GM19452 (cell line): ENCODE measurements at regions not wholly inside any gene's neighbourhood (a gene's known extent, or its start where the extent isn't known, plus 50 kb on each side); places are given as distances from the start of the nearest gene placed in this dataset.

Source experiments
- ATAC-seq: cut with Tn5 transposase; IDR thresholded peaks from one replicate; pipeline ENCODE4 v1.9.1; 2021; ENCODE audit not compliant: unreplicated experiment

DNA sequence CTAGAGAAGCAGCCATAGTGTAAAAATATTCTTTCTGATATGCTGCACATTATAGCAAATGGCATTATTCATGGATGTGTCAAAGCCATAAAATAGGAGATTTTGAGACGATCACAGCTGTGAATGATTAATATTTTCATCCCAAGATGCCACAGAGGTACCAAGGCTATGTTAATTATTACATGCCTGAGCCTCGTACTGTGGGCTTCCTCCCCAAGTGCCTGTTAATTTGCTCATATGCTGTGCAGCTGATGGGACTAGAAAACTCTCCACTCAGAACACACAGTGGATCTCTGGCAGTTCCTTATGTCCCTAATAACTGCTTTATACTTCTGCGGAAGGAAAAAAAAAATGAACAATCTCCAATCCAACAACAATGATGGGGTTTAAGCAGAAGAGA lies 184.9 kb upstream of the TSHZ2 start:
- no peak for ATAC-seq

- ATAC-seq: no peak
These were observed 186.5 kb upstream of the TSHZ2 start for GRCh38 chr20:52785679-52786078.

DNA sequence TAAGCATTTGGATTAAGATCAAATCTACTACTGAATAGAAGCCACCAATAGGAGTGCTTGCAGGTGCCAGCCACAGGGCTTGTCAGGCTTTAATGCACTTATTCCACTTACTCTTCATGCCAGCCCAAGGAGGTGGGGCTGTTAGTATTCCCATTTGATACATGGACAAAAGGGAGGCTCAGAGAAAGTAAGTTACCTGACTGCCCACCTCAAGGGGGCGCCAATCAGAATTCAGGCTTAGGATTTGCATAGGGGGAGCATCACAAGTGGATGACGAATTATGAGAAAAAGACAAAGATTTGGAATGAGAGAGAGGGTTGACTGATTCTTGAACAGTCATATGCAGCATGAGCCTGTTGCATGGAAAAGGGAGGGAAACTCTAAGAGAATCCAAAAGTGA lies 188.4 kb upstream of the TSHZ2 start:
- ATAC-seq: no peak

- no peak for ATAC-seq
These were observed 191.7 kb upstream of the TSHZ2 start for GRCh38 chr20:52780462-52780861.

DNA sequence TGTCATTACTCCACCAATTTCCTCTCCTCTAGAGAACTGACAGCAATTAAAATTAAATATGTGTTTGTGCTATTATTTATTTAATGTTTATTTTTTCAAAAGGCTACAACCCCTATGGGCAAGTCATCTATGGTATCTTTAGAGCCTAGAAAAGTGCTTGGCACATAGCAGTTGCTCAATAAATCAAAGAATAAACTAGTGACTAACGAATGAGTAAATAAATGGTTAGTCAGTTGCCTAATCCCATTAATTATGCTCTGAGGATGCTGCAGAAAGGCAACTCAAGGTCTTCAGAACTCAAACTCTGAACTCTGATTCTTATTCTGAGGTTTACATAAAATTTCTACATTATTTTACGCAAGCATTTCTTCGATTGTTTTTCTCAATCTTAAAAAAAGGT lies 193.0 kb upstream of the TSHZ2 start:
- no peak for ATAC-seq

DNA sequence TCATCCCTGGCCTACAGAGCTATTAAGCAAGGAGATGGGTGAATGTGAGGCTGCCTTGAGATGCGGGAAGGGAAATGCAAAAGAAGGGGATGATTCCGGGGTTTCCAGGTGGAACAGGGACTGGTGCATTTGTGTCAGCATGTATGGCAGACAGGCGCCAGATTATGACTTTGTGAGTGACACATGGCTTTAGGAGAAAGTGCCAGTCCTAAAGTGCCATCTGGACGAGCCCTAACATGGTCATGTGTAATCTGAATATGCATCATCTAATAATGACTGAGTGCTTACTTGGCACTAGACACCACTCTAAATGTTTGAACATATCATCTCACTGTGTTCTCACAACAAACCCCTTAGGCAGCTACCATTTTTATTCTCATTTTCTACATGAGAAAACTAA lies 195.0 kb upstream of the TSHZ2 start:
- ATAC-seq: no peak

GRCh38 chr20:52775786-52776185 lies 196.4 kb upstream of the TSHZ2 start:
- no peak for ATAC-seq

GRCh38 chr20:52768694-52769093 lies 203.5 kb upstream of the TSHZ2 start:
- no peak for ATAC-seq

DNA sequence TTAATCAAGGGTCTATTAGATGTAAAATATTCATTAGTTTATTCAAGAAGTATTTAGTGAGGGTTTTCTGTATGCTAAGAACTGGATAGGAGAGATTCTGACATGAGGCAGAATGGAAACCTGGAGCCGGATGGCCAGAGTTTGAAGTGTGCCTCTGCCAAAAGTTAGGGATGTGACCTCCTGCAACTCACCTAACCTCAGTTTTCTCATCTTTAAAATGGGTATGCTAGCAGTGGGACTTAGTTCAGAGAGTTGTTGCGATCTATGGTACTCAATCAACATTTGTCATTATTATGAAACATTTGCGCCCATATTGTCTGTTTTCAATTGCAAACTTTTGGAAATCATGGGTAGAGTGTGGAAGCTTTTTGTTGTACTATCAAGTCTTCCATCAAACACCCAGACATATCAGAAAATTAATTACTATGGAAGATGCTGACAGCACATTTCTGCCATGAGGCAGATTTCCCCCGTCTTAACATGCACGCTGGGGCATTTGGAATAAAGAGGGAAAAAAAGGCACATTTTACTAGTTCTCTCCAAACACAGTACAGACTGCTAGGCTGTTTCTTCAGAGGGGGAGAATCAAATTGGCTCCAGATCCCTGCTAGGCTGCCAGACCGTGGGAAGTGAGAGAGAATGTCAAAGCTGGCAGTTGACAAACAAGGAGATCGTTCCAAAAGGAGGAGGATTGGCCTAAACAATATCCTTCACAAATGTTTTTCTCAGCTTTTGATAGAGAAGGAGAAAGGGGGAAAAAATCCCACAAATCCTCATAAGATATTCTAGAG lies 205.3 kb upstream of the TSHZ2 start:
- no peak for ATAC-seq

DNA sequence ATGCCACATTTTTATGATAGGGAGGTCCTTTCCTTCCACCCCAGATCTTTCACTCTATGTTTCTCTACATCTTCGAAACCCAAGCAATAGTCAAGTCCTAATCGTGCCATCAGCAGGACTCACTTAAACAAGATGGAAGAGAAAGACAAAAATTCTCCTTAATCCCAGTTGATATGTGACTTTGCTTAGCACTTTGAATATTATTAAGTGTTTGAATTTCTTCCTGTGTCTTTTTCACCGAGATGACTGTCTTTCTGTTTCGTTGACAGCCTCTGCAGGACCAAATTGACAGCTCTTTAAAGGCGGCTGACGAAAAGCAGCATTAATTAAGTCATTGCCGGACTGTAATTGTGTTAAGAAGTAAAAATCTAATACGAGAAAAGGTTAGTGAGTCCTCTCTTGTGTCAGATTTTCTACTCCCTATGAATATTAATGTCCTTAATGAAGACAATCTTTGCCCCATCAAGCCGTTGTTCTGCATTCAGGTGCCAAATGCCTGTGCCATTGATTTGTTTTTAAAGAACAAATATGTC lies 208.8 kb upstream of the TSHZ2 start:
- ATAC-seq: no peak

GRCh38 chr20:52761867-52762266 lies 210.3 kb upstream of the TSHZ2 start:
- ATAC-seq: no peak

DNA sequence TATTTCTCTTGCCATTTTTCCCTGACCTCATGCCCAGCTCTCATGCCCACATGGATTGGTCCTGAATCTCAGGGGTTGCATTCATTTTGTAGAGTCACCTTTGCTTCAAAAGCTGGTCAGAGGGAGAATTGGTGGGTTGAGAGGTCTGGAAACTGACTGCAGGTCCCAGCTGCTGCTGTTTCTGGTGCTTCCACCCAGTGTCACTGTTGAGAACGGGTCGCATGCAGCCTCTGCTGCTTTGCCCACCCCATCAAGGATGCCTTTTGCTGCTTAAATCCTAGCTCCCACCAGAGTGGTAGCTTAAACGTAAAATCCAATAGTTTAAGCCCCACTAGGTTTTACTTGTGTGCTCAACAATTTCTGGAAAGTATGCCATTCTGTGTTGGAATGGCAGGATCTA lies 211.4 kb upstream of the TSHZ2 start:
- ATAC-seq: no peak

DNA sequence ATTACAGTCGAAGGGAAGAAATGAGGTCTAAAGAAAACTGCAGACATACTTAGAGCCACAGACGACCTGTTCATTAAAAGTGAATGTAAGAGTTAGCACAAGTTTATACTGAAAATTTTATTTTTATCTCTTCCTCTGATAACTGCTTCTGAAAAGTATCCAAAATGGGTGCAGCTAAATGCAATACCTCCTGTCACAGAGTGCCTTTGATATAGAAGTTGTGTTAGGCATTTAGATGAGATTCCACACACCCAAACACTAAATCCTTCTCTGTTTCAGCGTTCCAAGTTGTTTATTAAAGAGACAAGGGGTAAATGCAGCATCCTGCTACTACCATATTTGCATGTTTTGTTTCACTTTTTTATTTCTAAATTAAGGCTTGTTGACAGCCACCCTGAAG lies 214.7 kb upstream of the TSHZ2 start:
- ATAC-seq: no peak

- no peak for ATAC-seq
These were observed 216.4 kb upstream of the TSHZ2 start for GRCh38 chr20:52755744-52756143.

GRCh38 chr20:52754366-52754765 lies 217.8 kb upstream of the TSHZ2 start:
- ATAC-seq: no peak

DNA sequence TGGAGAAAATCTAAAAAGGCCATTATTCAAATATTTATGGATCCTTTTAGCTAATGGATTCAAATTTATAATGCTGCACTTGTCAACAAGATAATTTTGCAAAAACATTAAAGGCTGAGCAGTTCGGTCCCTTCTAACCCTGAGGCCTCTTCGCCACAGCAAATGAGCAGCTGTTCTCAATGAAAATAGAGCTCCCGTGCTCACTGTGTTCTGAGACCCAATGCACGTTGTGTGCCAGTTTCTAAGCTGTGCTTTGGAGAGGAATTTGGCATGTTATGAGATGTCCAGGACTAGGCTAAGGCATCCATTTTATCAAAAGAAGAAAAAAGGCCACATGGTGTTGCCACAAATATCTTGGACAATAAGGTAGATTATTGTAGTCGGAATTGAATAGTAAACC lies 220.1 kb upstream of the TSHZ2 start:
- no peak for ATAC-seq

DNA sequence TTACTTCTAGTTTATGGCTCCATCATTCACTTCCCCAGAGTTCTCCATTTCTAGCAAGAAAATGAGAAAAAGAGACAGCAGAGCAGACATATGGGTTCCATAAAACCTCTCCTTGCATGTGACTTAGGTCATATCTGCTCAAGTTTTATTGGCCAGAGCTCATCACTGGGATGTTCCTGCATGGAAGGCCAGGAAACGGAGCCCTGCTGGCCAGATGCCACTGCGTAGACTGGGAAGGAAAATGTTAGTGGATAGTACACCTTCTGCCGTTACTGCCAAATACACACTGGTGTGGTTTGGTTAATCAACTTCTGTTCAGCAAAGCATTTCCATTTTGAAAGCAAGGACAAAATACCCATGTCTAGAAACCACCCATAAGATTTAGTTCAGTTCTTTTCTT lies 220.6 kb upstream of the TSHZ2 start:
- no peak for ATAC-seq

GRCh38 chr20:52749938-52750337 lies 222.2 kb upstream of the TSHZ2 start:
- no peak for ATAC-seq

GRCh38 chr20:52748990-52749389 lies 223.2 kb upstream of the TSHZ2 start:
- no peak for ATAC-seq

DNA sequence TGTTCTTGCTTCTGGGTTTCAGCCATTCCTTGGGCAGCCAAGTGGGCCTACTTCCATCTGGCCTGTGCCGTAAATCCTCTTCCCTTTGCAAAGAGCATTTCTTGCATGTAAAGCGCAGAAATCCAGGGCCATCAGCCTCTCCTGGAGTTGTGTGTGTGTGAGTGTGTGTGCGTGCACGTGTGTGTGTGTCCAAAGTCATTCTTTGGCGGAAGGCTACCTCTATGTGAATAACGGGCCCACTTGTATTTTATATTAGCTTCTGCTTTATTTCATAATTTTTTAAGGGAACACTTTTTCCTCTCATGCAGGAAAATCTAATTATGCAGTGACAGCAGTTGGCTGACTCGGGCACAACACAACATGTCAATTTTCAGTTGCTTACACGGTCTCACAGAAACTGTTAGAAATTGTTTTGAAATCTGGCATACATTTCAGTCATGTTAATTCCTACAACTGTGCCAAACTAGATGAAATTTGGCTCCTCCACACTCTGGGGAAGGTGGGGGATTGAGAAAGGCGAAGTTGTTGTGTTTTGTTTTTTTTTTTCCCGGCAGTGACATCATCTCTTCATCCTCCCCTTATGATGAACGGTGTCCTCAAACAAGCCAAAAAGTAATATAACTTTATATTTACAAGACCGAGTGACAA lies 223.7 kb upstream of the TSHZ2 start:
- no peak for ATAC-seq

- ATAC-seq: no peak
These were observed 224.3 kb upstream of the TSHZ2 start for GRCh38 chr20:52747845-52748284.

GRCh38 chr20:52746770-52747169 lies 225.4 kb upstream of the TSHZ2 start:
- no peak for ATAC-seq
